ENCODE measurements at regions not wholly inside any gene's neighbourhood (a gene's known extent, or its start where the extent isn't known, plus 50 kb on each side); places are given as distances from the start of the nearest gene placed in this dataset.

GRCh38 chr20:1720845-1721475, 63.4 kb upstream of the SIRPG start:
- TF ChIP-seq ZNF274 (IDR thresholded peaks at IDR 0.05; ENCODE audit: low read depth, low read length) (no peak), YY1 (IDR thresholded peaks at IDR 0.05; ENCODE audit: insufficient read depth, insufficient read length) (no peak), SUZ12 (IDR thresholded peaks at IDR 0.05; ENCODE audit: extremely low read depth, insufficient read depth, insufficient read length) (no peak)
